H1 (cell line): ENCODE measurements at regions not wholly inside any gene's neighbourhood (a gene's known extent, or its start where the extent isn't known, plus 50 kb on each side); places are given as distances from the start of the nearest gene placed in this dataset.

Source experiments
- CTCF ChIA-PET: fragments of 300-600 bp; sonication (Branson Sonifier 250); formaldehyde crosslinking; loops from one replicate; lab custom pipeline; 2021; ENCODE audit not compliant: partially characterized antibody; lab: Charles Lee
- POLR2A ChIA-PET: fragments of 300-600 bp; sonication (Branson Sonifier 250); formaldehyde crosslinking; loops from one replicate; lab custom pipeline; 2021; ENCODE audit warnings: inconsistent platforms; ENCODE audit not compliant: partially characterized antibody; lab: Charles Lee
- DNase-seq, 2 experiments: peaks; one replicate each; pipeline versions ENCODE4 v3.0.0 to v3.0.0-alpha.2; 2010 to 2022; ENCODE audit warnings: low spot score in 2 of 2, low read depth in 1 of 2, mixed read lengths in 1 of 2
- FAIRE-seq: peaks from 2 replicates; lab custom pipeline; 2011; peaks lifted over from hg19 to GRCh38; lab: Jason Lieb, UNC
- H2AFZ ChIP-seq: 2 replicates; pipeline ENCODE4 v1.8.1; 2012; ENCODE audit warnings: low read length, inconsistent platforms
- H2AK5ac ChIP-seq: 2 replicates; pipeline ENCODE4 v1.6.1; 2013; ENCODE audit warnings: low read depth, low read length
- H2BK120ac ChIP-seq: replicated peaks from 2 replicates; pipeline ENCODE3; 2013; ENCODE audit warnings: low read depth, low read length, inconsistent platforms
- H2BK12ac ChIP-seq: 2 replicates; pipeline ENCODE4 v1.6.1; 2013; ENCODE audit warnings: low read depth, low read length
- H2BK15ac ChIP-seq: 2 replicates; pipeline ENCODE4 v1.6.1; 2013; ENCODE audit warnings: low read length
- H2BK20ac ChIP-seq: 2 replicates; pipeline ENCODE4 v1.6.1; 2013; ENCODE audit warnings: low read length
- H2BK5ac ChIP-seq: 2 replicates; pipeline ENCODE4 v1.6.1; 2013; ENCODE audit warnings: low read depth, low read length
- H3K14ac ChIP-seq: 2 replicates; pipeline ENCODE4 v1.6.1; 2013; ENCODE audit warnings: inconsistent platforms; ENCODE audit not compliant: insufficient read length
- H3K18ac ChIP-seq: 2 replicates; pipeline ENCODE4 v1.6.1; 2013; ENCODE audit warnings: low read length; ENCODE audit errors: extremely low read depth
- H3K23ac ChIP-seq: 2 replicates; pipeline ENCODE4 v1.6.1; 2013; ENCODE audit warnings: inconsistent platforms; ENCODE audit not compliant: insufficient read length
- H3K23me2 ChIP-seq: 2 replicates; pipeline ENCODE4 v1.6.1; 2013; ENCODE audit warnings: low read depth, low read length
- H3K27ac ChIP-seq: 2 replicates; pipeline ENCODE4 v1.6.1; 2011; ENCODE audit warnings: low read depth, low read length, inconsistent platforms
- H3K27me3 ChIP-seq, 4 experiments: replicated peaks in 1 of 4; 1 replicate in 1 of 4; 2 replicates in 3 of 4; pipeline versions ENCODE4 v1.6.1 to v1.8.1; 2011 to 2013; ENCODE audit warnings: low read length in 3 of 4, mild to moderate bottlenecking in 3 of 4, inconsistent platforms in 2 of 4, mixed read lengths in 2 of 4, moderate library complexity in 1 of 4; ENCODE audit not compliant: control insufficient read depth in 3 of 4, insufficient read depth in 3 of 4; ENCODE audit errors: extremely low read depth in 1 of 4
- H3K36me3 ChIP-seq, 4 experiments: 2 replicates each; pipeline versions ENCODE4 v1.6.1 to v1.8.1; 2011 to 2013; ENCODE audit warnings: mild to moderate bottlenecking in 4 of 4, low read length in 3 of 4, moderate library complexity in 2 of 4, control low read depth in 1 of 4, inconsistent platforms in 1 of 4; ENCODE audit not compliant: insufficient read depth in 4 of 4, control insufficient read depth in 2 of 4
- H3K4ac ChIP-seq: replicated peaks from 2 replicates; pipeline ENCODE3; 2013; ENCODE audit warnings: low read length, low read depth, mixed read lengths, inconsistent platforms; ENCODE audit not compliant: insufficient read length
- H3K4me1 ChIP-seq, 4 experiments: replicated peaks in 1 of 4; 1 replicate in 1 of 4; 2 replicates in 3 of 4; pipeline versions ENCODE4 v1.6.1 to v1.8.1; 2011 to 2013; ENCODE audit warnings: low read length in 3 of 4, inconsistent platforms in 2 of 4, mixed read lengths in 1 of 4; ENCODE audit not compliant: insufficient read depth in 4 of 4, control insufficient read depth in 3 of 4
- H3K4me2 ChIP-seq, 2 experiments: 2 replicates each; pipeline versions ENCODE4 v1.6.1 to v1.8.1; 2011 to 2013; ENCODE audit warnings: low read depth in 2 of 2, low read length in 2 of 2, control low read depth in 1 of 2, inconsistent platforms in 1 of 2, mild to moderate bottlenecking in 1 of 2; ENCODE audit not compliant: insufficient read depth in 1 of 2
- H3K4me3 ChIP-seq, 4 experiments: fragments of 200-600, 300-600 bp in 1 of 4; sonication (generic), shearing (Covaris generic), sonication (Bioruptor Twin) in 1 of 4; 2 replicates each; pipeline versions ENCODE4 v1.5.1 to v1.8.1; 2011 to 2016; ENCODE audit warnings: low read length in 4 of 4, low read depth in 3 of 4, control low read depth in 2 of 4, inconsistent platforms in 2 of 4, mild to moderate bottlenecking in 2 of 4, mixed read lengths in 1 of 4, moderate library complexity in 1 of 4; ENCODE audit not compliant: insufficient read depth in 2 of 4; ENCODE audit errors: extremely low read depth in 1 of 4
- H3K56ac ChIP-seq: replicated peaks from 2 replicates; pipeline ENCODE3; 2013; ENCODE audit warnings: low read depth, mild to moderate bottlenecking, mixed read lengths, low read length, inconsistent platforms; ENCODE audit not compliant: insufficient read length
- H3K79me1 ChIP-seq: 2 replicates; pipeline ENCODE4 v1.6.1; 2013; ENCODE audit warnings: low read depth, low read length, control low read depth
- H3K79me2 ChIP-seq, 2 experiments: 2 replicates each; pipeline versions ENCODE4 v1.6.1 to v1.8.1; 2012 to 2013; ENCODE audit warnings: low read length in 2 of 2, mild to moderate bottlenecking in 2 of 2, inconsistent platforms in 1 of 2; ENCODE audit not compliant: insufficient read depth in 2 of 2, control insufficient read depth in 1 of 2
- H3K9ac ChIP-seq, 4 experiments: replicated peaks in 1 of 4; 1 replicate in 1 of 4; 2 replicates in 3 of 4; pipeline versions ENCODE4 v1.6.1 to v1.8.1; 2011 to 2013; ENCODE audit warnings: low read depth in 3 of 4, low read length in 3 of 4, control low read depth in 2 of 4, mild to moderate bottlenecking in 2 of 4, moderate library complexity in 2 of 4, inconsistent platforms in 1 of 4; ENCODE audit errors: extremely low read depth in 1 of 4
- H3K9me3 ChIP-seq, 2 experiments: 2 replicates each; pipeline versions ENCODE4 v1.6.1 to v1.8.1; 2012 to 2013; ENCODE audit warnings: mild to moderate bottlenecking in 2 of 2, moderate library complexity in 2 of 2, control low read depth in 1 of 2, inconsistent platforms in 1 of 2, low read depth in 1 of 2, low read length in 1 of 2, mixed read lengths in 1 of 2; ENCODE audit not compliant: insufficient read depth in 2 of 2
- H4K20me1 ChIP-seq, 2 experiments: replicated peaks in 1 of 2; 2 replicates each; pipeline versions ENCODE3 to v1.8.1; 2011 to 2013; ENCODE audit warnings: inconsistent platforms in 2 of 2, low read length in 2 of 2, mild to moderate bottlenecking in 1 of 2; ENCODE audit not compliant: insufficient read depth in 2 of 2, control insufficient read depth in 1 of 2
- H4K5ac ChIP-seq: 2 replicates; pipeline ENCODE4 v1.6.1; 2013; ENCODE audit warnings: low read length, low read depth, mixed read lengths, inconsistent platforms; ENCODE audit not compliant: insufficient read length
- H4K8ac ChIP-seq: 2 replicates; pipeline ENCODE4 v1.8.0; 2013; ENCODE audit warnings: mild to moderate bottlenecking, moderate library complexity, low read length, inconsistent platforms; ENCODE audit not compliant: insufficient read depth; ENCODE audit errors: extremely low read depth
- H4K91ac ChIP-seq: replicated peaks from 2 replicates; pipeline ENCODE3; 2013; ENCODE audit warnings: low read length, mixed read lengths, inconsistent platforms; ENCODE audit not compliant: insufficient read length
- SIRT6 ChIP-seq: IDR thresholded peaks from one replicate; pipeline ENCODE4 v1.7.1; 2012; ENCODE audit warnings: low read length, inconsistent platforms
- WGBS, 2 experiments: shearing (Covaris generic) in 1 of 2; methylation state at CpG; one replicate each; pipeline versions ENCODE4 v1.1.6 to v1.1.7; 2013 to 2015; ENCODE audit warnings: low lambda C conversion rate in 2 of 2, mixed read lengths in 2 of 2, inconsistent platforms in 1 of 2, low coverage in 1 of 2, missing lambda C conversion rate in 1 of 2; ENCODE audit not compliant: insufficient replicate concordance in 2 of 2, insufficient coverage in 1 of 2, insufficient read length in 1 of 2; ENCODE audit errors: extremely low coverage in 1 of 2, missing lambda C conversion rate in 1 of 2; 5-methylcytosine and 5-hydroxymethylcytosine counted together

DNA sequence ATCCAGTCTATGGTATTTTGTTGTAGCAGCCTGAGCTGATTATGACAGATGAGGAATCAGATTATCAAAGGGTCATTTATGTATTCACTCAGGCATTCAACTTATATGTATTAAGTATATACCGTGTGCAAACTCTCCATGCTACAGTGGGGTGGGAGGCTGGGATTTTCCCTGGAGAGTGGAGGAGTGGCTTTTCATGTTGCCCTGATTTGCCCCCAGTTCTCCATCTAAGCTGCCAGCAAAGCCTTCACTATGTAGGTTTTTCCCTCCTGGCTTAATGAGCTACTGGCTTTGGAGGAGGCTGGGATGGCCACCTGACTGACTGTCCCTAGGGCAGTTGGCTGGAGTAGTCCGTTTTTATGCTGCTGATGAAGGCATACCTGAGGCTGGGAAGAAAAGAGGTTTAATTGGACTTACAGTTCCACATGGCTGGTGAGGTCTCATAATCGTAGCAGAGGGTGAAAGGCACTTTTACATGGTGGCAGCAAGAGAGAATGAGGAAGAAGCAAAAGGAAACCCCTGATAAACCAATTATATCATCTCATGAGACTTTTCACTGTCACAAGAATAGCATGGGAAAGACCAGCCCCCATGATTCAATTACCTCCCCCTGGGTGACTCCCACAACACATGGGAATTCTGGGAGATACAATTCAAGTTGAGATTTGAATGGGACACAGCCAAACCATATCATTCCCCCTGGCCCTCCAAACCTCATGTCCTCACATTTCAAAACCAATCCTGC, 253.9 kb downstream of the RPLP1 start:
- H2AK5ac ChIP-seq = no peak overlapping the region
- no peak overlapping the region for H2BK15ac ChIP-seq
- H2BK120ac ChIP-seq = no peak overlapping the region
- FAIRE-seq = no peak
- H3K9ac ChIP-seq = no peak overlapping the region
- no peak overlapping the region for H3K23ac ChIP-seq
- H3K36me3 ChIP-seq = no peaks in the 10 kb centered on the region
- no peak overlapping the region for H4K91ac ChIP-seq
- H3K9me3 ChIP-seq = peaks cover 5 to 21% of the 10 kb centered on the region in 2 experiments; a peak in 3 of 4 replicates
- ChIA-PET CTCF (no interaction called here), POLR2A (no interaction called here)
- H2BK12ac ChIP-seq = no peak overlapping the region
- H3K27ac ChIP-seq = no peak overlapping the region
- H3K79me1 ChIP-seq = no peaks in the 10 kb centered on the region
- H3K14ac ChIP-seq = no peak overlapping the region
- H2BK20ac ChIP-seq = no peak overlapping the region
- H3K79me2 ChIP-seq = no peaks in the 10 kb centered on the region
- H3K27me3 ChIP-seq = peaks cover 0 to 2% (median 0%) of the 10 kb centered on the region in 4 experiments; a peak in 1 of 7 replicates
- no peak overlapping the region for H3K4me3 ChIP-seq
- no peak overlapping the region for H3K4me2 ChIP-seq
- DNase-seq = no peak
- no peaks in the 10 kb centered on the region for H3K4me1 ChIP-seq
- no peaks in the 10 kb centered on the region for H4K20me1 ChIP-seq
- no peak overlapping the region for H3K18ac ChIP-seq
- H4K8ac ChIP-seq = no peak overlapping the region
- no peak overlapping the region for H3K56ac ChIP-seq
- H2BK5ac ChIP-seq = no peak overlapping the region
- TF ChIP-seq SIRT6 = no peak
- TF ChIP-seq, all 59 proteins: peak for 0
- H4K5ac ChIP-seq = no peak overlapping the region
- H3K4ac ChIP-seq = no peak overlapping the region
- H3K23me2 ChIP-seq = no peaks in the 10 kb centered on the region
- 91% methylated on average over 3 of the region's 3 CpGs; no CpG with 5 or more reads in 1 of the 2 experiments for WGBS, 2 experiments
- no peak overlapping the region for H2AFZ ChIP-seq
